Fibroblast of skin of left biceps (primary cell): ENCODE measurements at regions not wholly inside any gene's neighbourhood (a gene's known extent, or its start where the extent isn't known, plus 50 kb on each side); places are given as distances from the start of the nearest gene placed in this dataset.
A peak's percentile ranks its signal among the peaks of the same experiment; 100 is the strongest.

Experiments used
- DNase-seq, 2 experiments: peaks; one replicate each; pipeline ENCODE4 v3.0.0-alpha.2; 2013; ENCODE audit warnings: low read depth in 2 of 2

DNA sequence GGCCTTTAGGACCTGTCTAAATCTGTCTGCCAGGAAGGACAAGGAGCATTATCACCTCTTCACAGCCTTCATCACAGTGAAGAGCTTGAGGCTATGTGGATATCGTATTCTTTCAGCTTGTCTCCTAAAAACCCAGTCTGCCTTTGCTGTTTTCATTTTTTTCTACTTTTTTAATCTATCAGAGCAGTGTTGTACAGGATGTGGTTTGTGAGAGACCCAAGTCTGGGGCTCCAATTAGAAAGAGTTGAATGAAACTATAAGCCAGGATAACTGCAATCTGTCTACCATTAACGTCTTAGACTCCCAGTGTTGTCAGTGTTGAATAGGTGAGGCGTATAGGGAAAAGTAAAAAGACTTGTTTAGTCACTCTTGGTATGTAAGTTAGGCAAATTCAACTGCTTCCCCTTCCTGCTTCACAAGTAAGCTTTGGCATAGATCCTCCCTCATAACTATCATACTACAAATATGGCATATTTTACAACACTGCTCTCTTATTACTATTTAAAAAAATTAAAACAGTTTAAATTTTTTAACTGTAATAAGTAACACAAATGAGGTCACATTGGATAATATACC is 1225.8 kb upstream of the PRMT6 start:
- no peak for DNase-seq

- DNase-seq, result no peak
These were observed 1218.4 kb upstream of the PRMT6 start for GRCh38 chr1:105838071-105838470.

DNA sequence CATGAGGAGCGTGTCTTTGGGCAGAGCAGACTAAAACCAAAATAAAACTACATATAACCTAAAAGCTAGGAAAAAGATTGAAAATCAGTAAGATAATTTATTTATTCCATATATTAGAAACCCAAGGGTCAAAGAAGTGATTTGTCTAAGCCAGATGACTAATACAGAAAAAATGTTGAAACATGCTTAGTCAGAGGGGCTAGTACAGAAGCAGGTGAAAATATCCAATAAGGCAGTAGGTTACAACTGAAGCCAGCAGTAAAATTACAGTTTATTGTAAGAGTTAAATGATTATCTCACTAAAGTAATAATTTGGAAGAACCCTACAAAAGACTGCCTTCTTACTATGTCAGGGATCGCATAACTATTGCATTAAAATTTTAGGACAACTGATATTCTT is 1190.9 kb upstream of the PRMT6 start:
- no peak for DNase-seq

GRCh38 chr1:105872817-105873216 is 1183.7 kb upstream of the PRMT6 start:
- DNase-seq, result no peak

GRCh38 chr1:105874621-105875020 is 1181.9 kb upstream of the PRMT6 start:
- no peak for DNase-seq

- no peak for DNase-seq
These were observed 1170.2 kb upstream of the PRMT6 start for GRCh38 chr1:105886309-105886708.

DNA sequence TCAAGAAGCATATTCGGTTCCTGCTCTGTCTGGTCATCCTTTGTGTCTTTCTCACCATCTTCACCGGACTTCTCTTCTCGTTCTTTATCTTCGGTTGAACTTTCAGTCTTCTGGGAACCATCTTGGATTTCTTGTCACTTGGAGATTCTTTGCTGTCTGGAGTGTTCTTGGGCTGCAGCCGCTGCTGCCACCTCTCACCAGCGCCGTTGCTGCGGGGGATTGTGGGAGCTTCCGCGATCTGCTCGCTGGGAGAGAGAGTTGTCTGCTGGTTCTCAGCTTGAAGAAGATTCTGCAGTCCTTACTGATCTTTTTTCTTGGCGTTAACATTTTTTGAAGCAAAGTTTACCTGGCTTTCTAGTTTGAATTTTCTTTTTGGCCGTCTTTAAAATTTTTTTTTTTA is 1165.2 kb upstream of the PRMT6 start:
- no peak for DNase-seq

DNA sequence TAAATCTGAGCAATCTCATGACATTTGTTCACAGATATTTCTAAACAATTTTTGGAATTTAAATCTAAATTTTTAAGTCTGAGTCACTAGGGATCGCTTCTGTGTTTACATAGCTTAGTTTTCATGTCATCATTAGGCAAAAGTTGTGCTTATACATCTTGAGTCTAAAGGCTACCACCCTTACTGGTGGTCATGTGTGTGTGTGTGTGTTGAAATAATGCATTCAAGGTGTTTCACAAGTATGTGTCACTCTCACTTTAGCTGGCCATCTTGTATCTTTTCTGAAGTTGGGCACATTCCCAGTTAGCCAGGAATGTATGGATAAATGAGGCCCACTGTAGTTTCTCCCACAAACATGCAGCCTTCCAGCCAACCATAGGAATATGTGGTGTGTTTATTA is 1162.5 kb upstream of the PRMT6 start:
- DNase-seq, result peak; percentile 0 to 1

DNA sequence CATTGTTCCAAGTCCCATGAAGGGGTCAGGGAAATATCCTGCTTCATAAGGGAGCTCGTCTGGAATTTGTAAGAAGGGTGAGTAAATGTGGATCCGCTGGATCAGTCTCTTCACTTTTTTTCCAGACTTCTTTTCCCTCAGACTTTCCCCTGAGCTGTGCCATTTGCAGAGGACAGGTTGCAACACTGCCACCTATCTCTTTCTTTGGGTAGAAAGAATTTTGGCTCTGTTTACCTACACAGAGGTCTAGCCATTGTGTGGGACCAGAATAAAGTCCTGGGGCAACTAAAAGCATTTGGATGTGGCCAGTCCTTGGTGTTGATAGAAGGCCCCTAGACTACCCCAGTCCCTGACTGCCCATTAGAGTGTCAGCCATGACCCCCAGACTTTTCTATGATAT is 1146.7 kb upstream of the PRMT6 start:
- DNase-seq, result no peak

DNA sequence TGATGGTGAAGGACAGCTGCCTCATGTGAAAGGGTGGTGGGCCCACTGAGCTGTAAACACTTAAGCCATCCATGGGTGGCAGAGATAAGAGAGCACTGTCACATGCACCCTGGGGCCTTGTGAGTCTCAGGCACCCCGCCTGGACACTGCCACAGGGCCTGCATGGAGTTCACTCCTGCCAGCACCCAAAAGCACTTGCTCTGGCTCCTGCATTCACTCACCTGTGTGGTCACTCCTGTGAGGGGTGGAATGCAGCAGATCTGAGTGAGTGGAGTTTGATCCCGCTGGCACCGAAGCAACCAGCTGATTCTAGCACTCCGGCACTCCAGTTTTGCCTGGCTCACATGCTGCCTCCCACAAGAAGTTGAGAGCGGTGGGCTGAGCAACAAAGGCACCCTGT is 1142.1 kb upstream of the PRMT6 start:
- DNase-seq, result no peak

GRCh38 chr1:105934806-105935205 is 1121.7 kb upstream of the PRMT6 start:
- DNase-seq, result no peak

DNA sequence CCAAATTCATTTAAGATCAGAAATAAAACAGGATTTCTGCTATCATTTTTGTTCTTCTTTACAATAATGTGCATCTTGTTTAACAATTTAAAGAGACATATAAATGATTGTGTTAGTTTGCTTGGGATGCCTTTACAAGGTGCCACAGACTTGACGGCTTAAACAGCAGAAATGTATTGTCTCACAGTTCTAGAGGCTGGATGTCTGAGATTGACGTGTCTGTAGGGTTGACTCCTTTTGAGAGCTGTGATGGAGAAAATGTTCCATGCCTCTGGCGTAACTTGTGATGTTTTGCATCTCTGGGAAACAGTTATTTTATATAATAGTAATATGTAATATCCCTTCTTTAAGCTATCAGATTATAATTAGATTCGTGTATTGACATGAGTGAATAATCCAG is 1091.6 kb upstream of the PRMT6 start:
- DNase-seq, result no peak

- no peak for DNase-seq
These were observed 1059.0 kb upstream of the PRMT6 start for GRCh38 chr1:105997516-105997915.

GRCh38 chr1:106022312-106022902 is 1034.1 kb upstream of the PRMT6 start:
- DNase-seq, result no peak

GRCh38 chr1:106027871-106028270 is 1028.6 kb upstream of the PRMT6 start:
- no peak for DNase-seq

DNA sequence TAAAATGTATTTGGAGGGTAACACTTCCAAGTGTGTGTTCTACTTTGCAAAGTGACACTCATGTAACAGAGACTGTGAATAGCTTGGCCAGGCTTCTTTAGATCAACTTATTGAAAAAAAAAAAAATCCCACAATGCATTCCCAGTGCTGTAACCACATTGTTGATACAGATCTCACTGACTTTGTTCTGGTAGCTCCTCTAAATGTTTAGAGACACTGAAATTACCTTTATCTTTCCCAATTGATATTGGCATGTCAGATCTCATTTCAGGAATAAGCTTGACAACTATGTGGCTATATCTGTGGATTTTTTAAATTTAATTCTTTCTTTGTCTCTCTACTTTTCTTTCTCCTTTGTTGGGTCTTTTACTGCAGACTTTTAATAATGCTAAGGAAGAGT is 1018.9 kb upstream of the PRMT6 start:
- no peak for DNase-seq

GRCh38 chr1:106038260-106038659 is 1018.2 kb upstream of the PRMT6 start:
- no peak for DNase-seq

DNA sequence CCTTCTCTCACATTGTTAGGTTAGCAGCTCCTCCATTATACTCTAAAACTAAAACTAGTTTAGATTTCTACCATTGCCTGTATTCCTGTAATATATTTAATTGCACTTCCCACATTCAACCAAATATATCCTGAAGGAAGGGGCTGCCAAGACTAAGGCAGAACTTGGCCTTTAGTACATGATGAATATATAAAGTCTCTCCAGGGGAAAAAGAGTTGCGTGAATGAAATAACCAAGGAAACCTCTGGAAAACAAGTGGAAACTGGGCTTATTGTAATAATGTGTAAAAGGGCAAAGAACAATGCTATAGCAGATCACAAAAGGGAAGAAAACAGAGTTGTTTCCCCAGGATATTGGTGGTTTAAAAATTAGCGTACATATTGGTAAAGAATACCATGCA is 1012.5 kb upstream of the PRMT6 start:
- DNase-seq, result no peak

GRCh38 chr1:106047210-106047609 is 1009.3 kb upstream of the PRMT6 start:
- no peak for DNase-seq

DNA sequence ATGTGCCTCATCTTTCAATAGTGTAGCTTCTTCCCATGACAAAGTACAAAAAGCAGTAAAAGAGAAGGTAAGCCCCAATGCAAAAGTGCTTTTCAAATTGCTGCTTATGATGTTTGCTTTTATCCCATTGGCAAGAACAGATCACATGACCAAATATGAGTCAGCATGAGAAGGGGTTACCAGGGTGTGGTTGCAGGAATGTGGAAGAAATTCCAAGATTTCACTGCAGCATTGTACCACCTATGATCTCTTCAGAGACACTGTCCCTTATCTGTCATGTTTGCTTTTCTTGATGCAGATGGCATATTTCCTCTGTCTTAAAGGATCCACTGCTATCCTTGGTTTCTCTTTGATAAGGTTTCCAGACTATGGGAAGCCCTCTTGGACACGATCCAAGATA is 1006.9 kb upstream of the PRMT6 start:
- DNase-seq, result no peak

DNA sequence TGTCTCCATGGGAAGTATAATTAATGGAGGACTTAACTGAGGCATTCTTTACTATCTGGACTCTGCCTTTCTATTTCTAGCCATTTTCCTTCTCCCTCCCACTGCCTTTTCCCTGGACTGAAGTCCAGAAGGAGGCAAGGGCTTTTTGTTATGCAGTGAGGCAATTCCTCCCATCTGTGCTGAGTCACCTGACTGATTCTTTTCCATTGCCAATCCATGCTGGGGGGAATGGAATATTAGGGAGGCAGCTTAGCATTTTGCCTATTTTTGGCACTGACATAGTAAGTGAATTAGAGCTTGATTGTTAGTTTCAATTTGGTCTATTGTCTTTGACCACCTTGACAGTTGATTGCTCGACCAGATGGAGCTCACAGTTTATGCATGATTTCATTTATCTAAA is 1000.6 kb upstream of the PRMT6 start:
- DNase-seq, result no peak

DNA sequence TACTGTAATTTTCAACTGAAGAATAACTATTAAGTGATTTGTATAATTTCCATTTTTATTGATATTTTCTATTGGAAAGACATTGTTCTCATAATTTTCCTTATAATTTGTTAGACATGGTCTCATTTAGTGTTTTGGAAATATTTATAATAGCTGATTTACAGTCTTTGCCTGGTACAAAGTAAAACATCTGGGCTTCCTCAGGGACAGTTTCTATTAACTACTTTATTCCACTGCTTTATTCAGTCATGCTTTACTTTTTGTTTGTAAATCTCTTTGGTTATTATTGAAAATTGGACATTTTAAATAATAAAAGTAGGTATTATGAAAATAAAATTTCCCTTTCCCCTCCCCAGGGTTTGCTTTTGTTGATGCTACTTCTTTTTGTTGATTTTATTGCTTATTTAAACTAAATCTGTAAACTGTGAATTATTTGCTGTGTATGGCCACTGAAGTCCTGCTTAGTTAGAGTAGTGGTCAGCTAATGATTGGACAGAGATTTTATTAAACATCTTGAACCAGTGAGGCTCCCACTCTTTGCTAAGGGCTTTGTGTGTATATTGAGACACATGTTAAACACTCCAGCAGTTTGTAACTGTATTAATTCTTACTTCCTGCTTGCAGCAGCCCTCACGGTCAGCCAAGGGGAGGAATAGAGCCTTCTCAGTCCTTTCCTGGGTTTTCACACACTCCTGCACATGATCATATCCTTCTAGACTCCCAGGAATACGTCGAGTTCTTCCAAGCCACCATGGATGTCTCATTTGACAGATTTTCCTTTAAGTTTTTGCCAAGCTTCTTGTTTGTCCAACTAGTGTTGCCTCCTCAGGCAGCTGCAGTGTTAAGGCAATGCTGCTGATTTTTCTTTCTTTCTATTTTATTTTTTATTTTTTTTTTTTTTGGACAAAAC is 994.6 kb upstream of the PRMT6 start:
- no peak for DNase-seq

- no peak for DNase-seq
These were observed 993.0 kb upstream of the PRMT6 start for GRCh38 chr1:106063510-106063909.
